ENCODE measurements at regions not wholly inside any gene's neighbourhood (a gene's known extent, or its start where the extent isn't known, plus 50 kb on each side); places are given as distances from the start of the nearest gene placed in this dataset.
"Not testable (repeated sequence)": the region's sequence is repeated elsewhere in the genome, so short reads cannot be mapped to it uniquely, and the experiment has no call there.

DNA sequence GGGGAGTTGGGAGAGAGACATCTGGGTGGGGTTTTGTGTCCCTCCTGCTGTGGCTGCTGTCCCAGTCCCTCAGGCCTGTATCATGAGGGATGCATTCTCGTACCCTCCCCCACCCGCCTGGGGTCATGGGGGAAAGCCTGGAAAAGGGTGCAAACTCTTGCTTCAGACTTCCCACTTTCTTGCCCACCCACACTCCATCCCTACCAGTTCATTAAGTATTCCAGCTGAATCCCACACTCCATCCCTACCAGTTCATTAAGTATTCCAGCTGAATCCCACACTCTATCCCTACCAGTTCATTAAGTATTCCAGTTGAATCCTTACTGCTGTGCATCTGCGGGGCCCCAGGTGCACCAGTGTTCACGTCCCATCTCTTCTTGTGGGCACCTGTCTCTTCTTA, 116.3 kb downstream of the ACAA2 start:
- DNase-seq (ENCODE audit: low read depth in 3 of 3, low spot score in 2 of 3) = no peak

DNA sequence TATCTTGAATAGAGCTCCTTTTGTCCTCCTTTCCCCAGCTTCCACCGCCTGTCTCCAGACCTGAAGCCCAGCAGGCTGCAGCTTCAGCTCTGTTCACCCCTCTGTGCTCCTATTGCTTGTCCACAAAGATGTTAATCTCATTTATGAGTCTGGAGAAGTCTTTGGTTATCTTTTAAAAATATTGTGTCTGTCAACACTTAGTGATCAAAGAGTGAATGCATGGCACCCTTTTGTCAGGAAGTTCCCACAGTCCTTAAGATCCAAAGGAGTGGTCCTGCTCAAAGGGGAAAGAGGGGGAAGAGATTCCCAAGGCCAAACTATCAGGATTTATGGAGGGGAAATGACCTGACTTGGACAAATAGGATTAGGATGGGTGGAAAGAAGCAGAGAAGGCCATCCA, 118.9 kb downstream of the ACAA2 start:
- DNase-seq (ENCODE audit: low read depth in 3 of 3, low spot score in 2 of 3) = no peak

DNA sequence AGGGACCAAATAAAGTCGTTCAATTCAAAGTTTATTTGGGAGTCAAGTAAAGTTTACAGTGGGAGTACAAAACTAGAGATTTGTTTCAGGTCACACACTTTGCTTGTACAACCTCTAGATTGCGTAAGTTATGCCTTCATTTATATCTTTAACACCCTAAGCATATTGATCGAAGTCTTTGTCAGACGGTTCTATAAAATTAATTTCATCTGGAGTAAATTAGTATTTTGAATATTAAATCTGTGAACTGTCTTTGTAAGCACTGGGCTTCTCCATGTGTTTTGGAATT, 119.7 kb downstream of the ACAA2 start:
- no peak for DNase-seq (ENCODE audit: low read depth in 3 of 3, low spot score in 2 of 3)

DNA sequence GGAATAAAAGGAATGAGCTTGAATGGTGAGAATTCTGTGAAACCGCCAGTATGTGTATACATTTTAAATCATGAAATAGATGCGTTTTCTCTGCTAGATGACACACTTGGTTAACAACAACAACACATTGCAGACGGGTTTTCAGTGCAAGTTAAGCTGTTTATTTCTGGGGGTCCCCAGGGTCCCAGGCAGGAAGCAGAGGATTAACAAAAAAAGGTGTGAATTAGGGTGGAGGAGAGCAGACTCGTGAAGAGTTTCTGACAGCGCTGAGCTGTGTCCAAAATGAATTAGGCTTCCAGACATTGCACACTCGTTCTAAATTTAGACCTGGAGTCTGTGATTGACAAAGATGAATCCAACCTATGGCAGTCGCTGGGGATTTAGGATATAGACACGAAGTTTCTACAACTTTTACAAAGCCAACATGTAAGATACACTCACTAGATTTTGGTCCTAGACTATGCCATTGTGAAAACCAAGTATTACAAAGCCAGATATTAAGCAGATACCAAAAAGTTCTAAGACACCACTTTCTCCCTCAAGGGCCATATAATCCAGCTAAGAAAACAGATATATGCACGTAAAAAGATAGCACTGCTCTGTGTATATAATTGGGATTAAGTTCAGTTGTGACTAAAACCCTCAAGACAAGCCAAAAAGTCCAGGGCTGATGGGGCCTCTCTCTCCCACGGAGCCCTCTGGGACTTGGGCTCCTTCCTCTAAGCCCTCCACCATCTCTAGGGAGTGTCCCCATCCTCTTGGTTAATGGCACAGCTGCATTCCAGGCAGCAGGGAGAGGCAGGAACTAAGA, 120.2 kb downstream of the ACAA2 start:
- no peak for DNase-seq (ENCODE audit: low read depth in 3 of 3, low spot score in 2 of 3)

DNA sequence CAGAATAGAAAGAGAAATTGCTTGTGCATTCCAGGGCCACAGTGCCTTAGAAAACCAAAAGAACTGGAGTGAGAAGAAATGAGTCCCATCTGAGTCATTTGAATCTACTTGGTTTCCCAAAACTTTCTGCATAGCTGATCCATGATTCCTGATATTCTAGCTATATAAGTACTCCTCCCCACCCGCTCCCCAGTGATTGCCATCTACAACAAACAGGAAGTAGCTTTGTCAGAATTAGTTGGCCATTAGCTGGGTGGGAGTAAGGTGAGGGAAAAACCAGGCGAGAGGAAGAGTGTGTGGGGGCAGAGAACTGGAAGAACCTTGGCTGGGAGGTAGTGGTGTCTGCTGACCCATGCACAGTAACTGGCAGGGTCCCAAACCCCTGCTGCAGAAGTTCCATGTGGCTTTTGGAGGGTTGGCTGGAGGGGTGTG, 122.1 kb downstream of the ACAA2 start:
- no peak for DNase-seq (ENCODE audit: low read depth in 3 of 3, low spot score in 2 of 3)

DNA sequence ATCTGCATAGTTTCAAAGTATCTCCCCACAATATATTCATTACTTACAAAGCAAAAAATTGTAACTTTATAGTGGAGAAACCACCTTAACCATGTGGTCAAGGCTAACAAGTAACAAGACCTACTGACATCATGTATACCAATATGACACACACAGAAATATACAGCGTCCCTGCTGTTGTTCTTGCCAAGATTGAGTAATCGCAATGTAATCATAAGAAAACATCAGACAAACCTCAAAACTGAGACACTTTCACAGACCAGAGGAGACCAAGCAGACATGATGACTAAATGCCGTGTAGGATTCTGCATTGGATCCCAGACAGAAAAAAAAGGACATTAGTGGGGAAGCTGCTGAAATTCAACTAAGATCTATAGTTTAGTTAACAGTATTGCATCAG, 123.0 kb downstream of the ACAA2 start:
- DNase-seq (ENCODE audit: low read depth in 3 of 3, low spot score in 2 of 3) = no peak

DNA sequence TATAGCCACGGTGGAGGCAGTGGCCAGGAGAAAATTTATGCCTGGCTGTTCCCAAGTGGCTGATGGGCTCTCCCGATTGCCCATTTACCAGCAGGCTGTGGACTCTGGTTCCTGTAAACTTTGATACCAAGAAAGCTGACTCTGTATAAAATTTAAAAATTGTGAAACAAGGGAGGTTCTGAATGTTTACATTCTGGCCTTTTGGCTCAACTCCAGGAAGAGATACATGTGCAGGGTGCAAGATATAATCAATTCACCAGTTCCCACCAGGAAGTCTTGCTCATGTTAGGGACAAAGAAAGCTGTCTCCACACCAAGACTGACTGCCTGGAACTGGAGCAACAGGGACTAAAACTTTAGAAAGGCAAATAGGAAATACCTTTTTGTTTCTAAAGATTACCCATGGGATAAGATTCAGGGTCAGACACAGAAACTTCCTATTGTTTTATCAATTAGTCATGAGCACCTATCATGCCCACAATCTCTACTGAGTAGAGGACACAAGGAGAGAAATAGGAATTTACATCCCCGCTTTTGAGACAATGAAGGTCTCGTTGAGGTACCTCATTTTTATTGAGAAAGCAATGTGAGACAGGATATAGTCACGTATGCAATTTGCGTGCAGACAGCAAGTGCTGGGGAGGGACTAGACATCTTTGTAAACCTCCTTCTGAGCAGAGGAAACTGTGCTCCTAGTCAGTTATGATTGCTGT, 123.5 kb downstream of the LIPG start:
- no peak for DNase-seq (ENCODE audit: low read depth in 3 of 3, low spot score in 2 of 3)

DNA sequence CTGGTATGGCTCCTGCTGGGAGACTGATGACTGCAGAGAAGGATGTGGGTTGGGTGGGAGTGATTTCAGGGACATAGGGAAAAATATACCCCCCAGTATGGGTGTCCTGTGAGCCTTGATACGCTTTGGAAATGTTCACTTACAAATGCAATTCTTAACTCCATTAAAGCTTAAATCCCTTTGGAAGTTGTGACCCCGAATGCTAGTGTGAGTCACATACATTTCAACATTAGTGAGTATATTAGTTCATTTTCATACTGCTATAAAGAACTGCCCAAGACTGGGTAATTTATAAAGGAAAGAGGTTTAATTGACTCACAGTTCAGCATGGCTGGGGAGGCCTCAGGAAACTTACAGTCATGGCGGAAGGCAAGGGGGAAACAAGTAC, 120.9 kb downstream of the LIPG start:
- DNase-seq (ENCODE audit: low read depth in 3 of 3, low spot score in 2 of 3) = not testable (repeated sequence)

DNA sequence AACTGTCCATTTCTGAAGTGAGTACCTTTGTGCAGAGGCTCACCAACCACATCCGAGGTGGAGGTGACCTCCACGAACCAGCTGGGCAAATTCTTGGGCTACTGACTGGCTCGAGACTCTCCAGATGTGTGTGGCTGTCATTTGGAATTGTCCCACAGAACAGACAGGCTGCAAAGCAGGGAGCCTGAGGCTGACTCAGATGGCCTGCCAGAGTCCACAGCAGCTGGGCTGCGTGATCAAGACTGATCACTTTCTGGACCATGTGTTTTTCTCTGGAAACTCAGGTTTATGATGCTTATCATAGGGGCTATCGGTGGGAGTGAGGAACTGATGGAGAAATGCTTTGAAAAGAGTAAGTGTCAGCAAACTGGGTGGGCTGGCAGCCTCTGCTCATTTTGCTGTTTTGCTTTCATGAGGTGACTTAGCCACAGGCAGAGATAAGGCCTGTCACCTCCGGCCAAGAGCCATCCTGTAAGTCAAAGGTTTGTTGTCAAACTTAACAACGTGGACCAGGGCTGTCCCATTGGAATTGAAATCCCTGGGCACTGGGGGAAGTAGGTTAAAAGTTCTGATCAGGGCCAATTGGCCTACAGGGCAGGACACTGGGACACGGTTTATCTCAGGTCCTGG, 120.4 kb downstream of the LIPG start:
- DNase-seq (ENCODE audit: low read depth in 3 of 3, low spot score in 2 of 3) = no peak

DNA sequence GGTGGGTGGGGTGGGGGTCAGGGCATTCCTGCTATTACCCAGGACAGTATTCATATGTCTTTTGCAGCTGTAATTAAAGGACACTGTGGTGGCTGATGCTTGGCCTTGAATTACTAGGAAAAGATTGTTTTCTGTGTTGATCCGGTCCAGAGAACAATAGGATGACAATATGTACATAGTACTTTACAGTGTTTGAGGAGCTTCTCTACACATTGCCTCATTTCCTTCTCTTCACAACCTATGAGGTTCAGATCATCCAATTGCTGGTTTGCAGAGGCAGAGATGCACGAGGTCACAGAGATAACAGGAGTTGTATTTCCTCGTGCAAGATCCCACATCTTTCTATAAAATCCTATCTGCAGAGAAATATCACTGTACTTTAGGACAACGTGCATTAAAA, 119.5 kb downstream of the LIPG start:
- no peak for DNase-seq (ENCODE audit: low read depth in 3 of 3, low spot score in 2 of 3)

DNA sequence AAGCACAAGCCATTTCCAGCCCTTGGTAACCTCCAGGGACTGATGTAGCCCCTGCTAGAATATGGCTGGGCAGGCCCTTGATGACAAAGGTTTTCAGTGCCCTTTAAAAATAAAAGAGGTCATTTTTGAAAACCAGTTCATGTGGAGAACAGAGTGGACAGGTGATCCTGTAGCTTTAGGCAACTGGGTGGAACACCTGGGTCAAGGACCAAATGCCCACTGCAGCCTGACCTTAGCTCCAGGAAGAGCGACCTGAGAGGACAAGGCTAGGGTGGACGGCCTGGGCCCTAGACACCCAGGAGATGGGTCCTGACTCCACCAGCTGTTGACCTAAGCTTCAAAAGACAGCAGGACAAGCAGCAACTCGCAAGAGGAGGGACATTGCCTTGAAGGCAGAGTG, 116.6 kb downstream of the LIPG start:
- DNase-seq (ENCODE audit: low read depth in 3 of 3, low spot score in 2 of 3) = no peak

DNA sequence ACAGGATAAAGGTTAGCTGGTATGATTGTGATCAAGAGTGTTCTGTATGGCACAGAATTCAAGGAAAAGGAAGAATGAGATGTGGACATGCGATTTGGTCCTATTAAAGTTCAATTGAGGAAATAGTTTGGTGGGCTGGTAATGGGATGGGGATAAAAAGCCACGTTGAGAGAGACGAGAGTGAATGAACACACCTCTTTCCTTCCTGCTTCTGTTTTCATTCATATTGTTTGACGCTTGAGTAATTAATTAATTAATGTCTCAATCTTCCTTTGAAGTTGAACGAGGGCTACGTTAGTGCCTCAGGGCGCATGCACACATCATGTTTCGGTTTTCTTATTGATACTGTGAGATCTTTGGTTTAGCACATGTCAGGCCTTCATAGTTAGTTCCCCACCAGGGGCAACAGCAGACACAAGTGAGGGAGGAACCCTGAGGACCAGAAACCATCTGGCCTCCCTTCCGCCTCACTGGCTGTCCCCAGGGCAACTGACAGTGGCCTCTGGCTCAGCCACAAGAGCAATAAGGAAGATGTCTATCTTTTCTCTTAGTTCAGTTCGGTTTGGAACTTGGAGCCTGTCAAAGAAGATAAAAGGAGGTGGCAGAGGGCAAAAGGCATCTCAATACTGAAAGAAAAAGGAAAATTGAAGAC, 116.0 kb downstream of the LIPG start:
- DNase-seq (ENCODE audit: low read depth in 3 of 3, low spot score in 2 of 3) = no peak

DNA sequence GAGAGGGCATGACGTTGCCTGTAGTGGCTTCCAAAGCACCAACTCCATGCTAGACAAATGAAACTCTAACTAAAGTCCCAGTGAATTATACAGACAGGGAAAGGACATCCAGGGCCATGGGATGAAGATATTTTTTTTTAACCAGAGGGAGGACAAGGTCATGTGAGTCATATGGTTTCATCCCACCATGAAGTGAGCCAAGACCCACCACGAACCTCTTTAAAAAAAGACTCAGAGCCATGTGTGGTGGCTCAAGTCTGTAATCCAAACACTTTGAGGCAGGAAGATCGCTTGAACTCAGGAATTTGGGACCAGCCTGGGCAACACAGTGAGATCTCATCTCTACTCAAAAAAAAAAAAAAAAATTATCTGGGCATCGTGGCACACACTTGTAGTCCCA, 115.2 kb downstream of the LIPG start:
- DNase-seq (ENCODE audit: low read depth in 3 of 3, low spot score in 2 of 3) = no peak

DNA sequence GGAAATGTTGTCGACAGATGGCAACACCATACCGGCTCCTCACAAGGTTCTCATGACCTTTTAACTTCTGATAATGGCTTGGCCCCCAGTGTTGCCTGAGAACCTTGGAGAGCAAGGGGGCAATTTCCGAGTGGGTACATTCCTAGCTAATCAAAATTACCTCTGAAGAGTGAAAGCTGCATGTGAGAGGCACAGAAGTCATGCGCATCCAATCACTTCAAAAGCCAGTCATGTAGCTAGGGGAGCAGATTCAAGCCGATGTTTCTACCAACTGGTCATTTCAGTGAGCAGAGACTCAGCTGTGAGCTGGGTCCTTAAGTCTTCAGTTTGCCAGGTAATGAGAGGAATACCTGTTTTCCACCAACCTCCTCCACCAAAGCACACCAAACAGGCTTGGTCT, 111.4 kb downstream of the LIPG start:
- DNase-seq (ENCODE audit: low read depth in 3 of 3, low spot score in 2 of 3) = no peak

DNA sequence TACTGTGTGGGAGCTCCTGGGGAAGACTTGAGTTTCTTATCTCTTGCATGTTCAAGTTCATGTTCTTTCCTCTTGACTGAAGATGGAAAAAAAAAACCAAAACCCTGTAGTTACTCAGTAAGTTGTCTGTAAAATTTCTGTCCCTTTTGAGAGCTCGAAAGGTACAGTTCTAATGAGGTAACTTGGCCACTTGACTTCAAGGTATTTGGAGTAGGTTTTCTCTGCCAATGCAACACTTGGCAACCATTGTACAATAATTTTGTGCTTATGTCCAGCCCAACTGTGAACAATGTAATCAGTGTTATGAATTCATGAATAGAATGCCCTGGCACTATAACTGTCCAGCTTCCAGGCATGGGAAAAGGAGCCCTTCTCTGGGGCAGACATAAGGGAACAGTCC, 111.0 kb downstream of the LIPG start:
- DNase-seq (ENCODE audit: low read depth in 3 of 3, low spot score in 2 of 3) = no peak

DNA sequence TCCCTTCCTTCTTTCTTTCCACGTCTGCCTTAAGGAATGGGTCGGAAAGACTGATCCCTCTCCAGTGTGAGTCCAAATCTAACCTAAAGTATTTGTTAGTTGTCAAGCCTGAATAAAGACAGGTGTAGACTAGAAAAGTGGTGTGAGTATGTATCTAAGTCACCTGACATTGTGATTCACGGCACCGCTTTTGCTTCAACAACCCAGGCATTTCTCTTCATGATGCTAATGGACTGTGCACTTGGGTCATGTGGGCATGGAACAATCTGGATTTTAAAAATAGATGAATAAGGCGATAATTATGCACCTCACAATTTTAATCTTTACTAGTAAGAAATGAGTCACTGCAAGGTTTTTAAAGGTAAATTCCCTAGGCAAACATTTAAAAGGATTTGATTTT, 107.5 kb downstream of the LIPG start:
- DNase-seq (ENCODE audit: low read depth in 3 of 3, low spot score in 2 of 3) = no peak

DNA sequence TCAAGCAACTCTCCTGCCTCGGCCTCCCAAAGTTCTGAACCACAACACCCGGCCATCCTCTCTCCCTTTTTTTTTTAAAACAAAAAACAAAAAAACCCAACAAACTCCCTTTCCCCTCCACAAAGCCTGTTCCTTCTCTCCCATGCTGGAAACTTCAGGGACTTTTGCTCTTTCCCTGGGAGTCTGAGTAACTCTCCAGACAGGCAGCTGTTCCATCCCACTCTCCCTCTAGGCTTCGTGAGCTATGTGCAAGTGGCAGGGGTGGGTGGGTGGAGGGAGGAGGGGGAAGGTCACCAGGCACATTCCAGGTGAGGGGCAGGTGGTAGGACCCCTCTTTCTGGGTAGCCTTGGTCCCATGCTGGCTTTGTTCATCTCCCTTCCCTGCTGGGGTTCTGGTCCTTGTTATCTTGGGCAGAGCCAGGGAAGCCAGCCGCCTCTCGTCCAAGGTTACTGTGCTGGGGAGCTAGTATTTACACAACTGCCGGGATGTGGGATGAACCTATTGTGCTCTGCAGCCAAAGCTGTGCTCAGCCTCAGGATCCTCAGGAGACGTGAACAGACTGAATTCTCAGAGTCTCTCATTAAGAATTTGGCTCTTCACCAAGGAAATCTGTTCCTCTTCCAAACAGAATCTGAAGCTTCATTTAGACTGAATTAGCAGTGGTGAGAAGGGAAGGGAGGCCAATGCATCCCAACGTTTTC, 106.9 kb downstream of the LIPG start:
- DNase-seq (ENCODE audit: low read depth in 3 of 3, low spot score in 2 of 3) = peak in 2 of 3 donors; percentile 53 to 58

DNA sequence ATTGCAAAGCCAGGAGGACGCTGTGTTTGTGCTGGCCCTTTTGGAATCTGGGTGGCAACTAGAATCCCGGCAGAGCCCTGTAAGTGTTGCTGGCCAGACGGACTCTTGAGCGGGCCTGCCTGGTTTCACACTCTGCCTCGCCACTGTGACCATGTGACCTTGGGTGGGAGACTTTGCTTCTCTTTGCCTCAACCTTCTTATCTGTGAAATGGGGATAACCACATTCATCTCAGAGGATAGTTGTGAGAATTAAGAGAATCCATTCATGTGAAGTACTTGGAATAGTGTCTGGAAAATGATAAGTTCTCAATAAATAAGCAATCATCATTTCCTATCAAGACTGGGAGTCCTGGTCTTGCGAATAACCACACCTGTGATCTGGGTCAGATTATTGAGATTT, 105.6 kb downstream of the LIPG start:
- no peak for DNase-seq (ENCODE audit: low read depth in 3 of 3, low spot score in 2 of 3)

DNA sequence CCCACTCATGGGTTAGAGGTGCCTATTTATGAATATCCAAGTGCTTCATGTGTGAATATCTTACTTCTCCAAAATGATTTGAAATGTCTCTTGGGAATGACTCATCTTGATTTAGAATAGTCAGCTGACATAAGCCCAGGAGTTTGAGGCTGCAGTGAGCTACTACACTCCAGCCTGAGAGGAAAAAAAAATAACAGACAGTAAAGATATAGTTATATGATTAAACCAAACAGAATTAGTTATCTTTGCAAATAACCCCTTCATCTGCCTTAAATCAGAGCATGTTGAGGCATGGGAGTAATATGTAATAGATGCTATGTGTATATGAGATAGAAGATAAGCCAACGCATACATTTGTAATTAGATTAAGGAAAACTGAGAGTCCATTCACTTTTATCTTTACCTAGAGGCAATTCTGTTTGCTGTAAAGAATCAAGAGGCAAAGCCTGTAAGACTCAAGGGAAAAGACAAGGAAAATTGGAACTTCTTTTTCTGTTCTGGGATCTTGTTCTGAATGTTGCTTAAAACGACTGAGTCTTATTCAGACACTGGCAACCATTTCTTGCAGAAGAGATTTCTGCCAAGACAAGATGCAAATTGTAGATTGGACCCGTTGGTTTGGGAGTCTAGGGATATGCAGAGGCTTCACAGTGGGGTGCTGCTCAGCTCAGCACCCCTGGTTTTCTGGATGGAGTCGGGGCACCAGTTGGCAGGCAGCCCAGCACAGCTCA, 104.4 kb downstream of the LIPG start:
- DNase-seq (ENCODE audit: low read depth in 3 of 3, low spot score in 2 of 3) = no peak
